Mesenteric fat pad (tissue), 1 donor: ENCODE measurements at regions not wholly inside any gene's neighbourhood (a gene's known extent, or its start where the extent isn't known, plus 50 kb on each side); places are given as distances from the start of the nearest gene placed in this dataset.

Source experiments
- DNase-seq: peaks from one replicate; pipeline ENCODE4 v3.0.0-alpha.2; 2020; ENCODE audit warnings: low spot score
- donor health status: DM: yes; HTN: yes; CAD: no.

DNA sequence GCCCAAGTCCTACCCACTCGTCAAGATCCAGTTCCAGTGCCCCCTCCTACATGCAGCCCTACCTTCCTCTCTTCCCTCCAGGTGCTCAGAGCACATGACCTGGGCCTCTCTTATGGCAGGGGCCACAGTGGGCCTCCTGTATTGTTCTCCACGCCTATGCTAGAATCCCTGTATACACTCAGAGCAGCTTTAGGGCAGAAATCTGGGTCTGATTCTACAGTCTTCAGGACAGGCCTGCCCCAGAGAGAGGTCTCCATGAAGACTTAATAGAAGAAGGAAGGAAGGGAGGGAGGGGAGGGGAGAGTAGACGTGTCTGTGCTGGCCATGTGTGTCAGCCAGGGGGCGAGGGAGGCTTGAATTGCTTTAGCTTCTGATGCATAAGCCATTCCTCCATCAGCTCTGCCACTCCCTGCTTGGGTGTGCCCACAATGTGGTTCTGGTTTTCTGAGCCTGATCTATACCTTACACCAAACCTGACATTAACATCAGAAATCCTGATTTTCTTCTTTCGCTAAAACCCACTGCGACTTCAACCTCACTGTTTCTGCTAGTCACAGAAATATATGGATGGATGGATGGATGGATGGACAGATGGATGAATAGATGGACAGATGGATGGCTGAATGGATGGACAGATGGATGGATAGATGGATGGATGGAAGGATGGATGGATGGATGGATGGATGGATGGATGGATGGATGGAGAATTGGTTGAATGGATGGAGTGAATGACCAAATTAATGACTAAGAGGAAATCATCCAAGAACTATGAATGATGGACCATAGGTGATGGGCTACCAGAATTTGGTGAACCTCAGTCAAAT is 56.6 kb upstream of the PRDM11 start:
- no peak for DNase-seq

DNA sequence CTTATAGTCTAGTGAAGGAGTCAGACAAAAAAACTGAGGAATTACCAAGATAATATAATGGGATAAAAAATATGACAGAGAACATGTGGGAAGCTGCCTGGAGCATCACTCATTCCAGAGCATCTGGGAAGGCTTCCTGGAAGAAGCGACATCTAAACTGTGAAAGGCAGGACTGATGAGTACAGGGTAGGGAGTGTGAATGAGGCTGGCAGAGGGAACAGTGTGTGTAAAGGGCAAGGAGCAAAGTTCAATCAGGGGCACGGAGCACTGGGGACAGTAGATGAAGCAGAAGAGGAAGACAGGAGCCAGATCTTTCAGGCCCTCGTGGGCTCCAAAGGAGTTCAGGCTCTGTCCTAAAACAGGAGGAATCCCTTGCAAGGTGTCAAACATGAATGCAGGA is 55.8 kb upstream of the PRDM11 start:
- DNase-seq: no peak

DNA sequence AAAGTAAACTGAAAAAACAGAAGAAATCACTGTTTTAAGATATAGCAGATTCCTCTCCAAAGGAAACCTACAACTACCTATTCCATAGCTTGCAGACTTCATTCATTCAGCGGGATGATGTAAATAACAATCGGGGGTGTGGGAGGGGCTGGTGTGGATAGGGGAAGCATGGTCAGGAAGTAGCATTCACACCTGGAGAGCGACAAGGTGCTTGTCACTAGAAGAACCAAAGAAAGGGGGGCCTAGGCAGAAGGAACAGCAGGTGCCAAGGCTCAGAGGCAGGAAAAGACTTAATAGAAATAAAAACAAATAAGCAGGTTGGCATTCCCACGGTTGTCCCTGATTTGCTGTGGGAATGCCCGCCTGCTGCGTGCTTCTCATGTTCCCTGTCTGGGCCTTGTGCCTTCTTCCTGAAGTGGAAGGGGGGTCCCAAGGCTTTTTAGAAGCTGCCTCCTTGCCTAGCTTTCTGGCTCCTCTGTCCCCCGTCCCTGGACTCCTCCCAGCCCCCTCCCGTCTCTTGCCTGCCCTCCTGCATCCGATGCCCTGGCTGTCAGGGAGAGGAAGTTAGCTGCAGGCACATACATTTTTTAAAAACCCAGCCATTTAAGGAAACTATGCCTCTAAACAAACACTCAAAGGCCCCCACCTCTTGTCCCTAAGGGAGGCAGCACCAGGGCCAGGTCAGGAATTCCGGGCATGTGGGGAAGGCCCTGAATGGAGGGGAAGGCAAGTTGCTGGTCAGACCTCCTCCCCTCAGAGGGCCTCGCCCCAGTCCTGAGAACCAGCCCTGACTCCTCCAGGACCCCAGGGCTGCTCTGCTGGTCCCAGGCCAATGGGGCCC is 54.7 kb upstream of the PRDM11 start:
- no peak for DNase-seq

DNA sequence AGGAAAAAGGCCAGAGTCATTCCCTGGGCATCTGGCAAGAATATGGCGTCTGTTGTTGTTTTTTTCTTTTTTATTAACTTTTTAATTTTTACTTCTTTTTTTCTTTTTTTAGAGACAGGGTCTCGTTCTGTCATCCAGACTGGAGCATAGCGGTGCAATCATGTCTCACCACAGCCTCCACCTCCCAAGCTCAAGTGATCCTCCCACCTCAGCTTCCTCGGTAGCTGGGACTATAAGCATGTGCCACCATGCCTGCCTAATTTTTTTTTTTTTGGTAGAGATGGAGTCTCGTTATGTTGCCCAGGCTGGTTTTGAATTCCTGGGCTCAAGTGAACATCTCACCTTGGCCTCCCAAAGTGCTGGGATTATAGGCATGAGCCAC is 54.0 kb upstream of the PRDM11 start:
- no peak for DNase-seq

DNA sequence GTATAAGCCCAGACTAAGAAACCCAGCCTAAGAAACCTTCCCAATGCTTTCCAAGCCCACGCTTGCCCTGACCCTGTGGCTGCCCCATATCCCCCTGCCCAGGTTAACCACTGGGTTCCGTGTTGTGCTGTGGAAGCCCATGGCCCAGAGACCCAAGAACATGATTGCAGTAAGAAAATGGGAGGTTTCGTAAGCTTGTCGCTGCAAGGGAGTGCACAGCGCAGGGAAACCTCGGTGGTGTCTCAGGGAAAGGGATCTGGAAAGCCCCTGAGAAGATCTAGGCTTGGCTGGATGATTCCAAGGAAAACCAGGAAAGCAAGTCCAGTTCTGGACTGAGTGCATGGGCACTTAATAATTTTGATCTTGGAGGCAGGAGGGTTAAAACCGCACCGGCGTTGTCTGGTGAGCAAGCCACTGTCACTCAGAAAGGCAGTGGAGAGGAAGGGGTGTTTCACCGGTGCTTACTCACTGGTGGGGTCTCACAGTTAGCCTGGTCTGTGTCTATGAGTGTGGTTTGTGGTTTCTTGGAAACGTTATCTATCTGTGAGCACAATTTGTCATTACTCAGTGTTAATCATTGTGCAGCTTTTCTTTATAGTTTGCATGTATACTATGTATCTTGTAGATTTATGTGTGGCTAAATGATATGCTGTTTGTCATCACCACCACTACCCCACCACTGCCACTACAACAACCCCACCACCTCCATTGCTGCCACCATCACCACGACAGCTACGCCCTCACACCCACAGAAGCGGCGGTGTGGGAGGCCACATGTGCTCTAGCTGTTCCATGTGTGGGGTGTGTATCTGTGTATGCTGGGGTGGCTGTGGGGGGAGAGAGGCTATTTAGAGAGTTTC is 53.3 kb upstream of the PRDM11 start:
- DNase-seq: no peak

DNA sequence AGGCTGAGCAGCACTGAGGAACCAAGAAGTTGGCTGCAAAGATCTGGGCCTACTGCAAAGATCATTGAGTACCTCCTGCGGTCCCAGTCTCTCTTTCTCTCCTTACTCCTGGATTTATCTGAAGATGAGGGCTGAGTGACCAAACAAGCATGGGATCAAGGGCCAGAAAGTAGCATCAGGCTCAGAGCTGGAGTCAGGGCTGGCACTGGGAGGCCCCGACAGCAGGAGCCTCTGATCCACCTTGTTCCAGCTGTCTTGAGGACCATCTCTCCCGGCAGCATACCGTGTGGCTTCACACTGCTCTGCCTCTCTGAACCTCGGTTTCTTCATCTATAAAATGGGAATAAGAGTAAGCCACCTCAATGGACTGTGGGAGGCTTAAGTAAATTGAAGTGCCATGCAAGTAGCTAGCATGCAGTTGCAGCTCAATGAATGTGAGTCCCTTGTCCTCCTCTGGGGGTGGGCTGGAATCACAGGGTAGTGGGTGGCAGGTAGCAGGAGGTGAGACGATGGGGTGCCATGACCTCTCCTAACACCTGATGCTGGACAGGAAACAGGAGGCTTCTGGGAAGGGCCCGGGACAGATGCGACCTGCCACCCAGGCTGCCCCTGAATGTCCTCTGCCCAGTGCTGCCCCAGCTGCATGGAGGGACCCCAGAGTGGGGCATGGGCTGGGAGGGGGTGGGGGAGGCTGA is 52.5 kb upstream of the PRDM11 start:
- DNase-seq: no peak

GRCh38 chr11:45094958-45095690 is 51.3 kb upstream of the PRDM11 start:
- DNase-seq: no peak

GRCh38 chr11:45095691-45096010 is 50.8 kb upstream of the PRDM11 start:
- DNase-seq: no peak

GRCh38 chr11:45096636-45097035 is 49.8 kb upstream of the PRDM11 start:
- no peak for DNase-seq
